Progenitor cell of endocrine pancreas (in vitro differentiated cells): ENCODE measurements at regions not wholly inside any gene's neighbourhood (a gene's known extent, or its start where the extent isn't known, plus 50 kb on each side); places are given as distances from the start of the nearest gene placed in this dataset.

ENCODE experiments used
- DNase-seq: peaks from one replicate; pipeline ENCODE4 v3.0.0; 2021; ENCODE audit warnings: low spot score; ENCODE audit not compliant: unreplicated experiment
- H3K27ac Mint-ChIP-seq: 2 replicates; pipeline ENCODE4 v1.8.0; 2021; ENCODE audit warnings: mild to moderate bottlenecking, moderate library complexity, mixed read lengths
- H3K27me3 Mint-ChIP-seq: 2 replicates; pipeline ENCODE4 v1.8.0; 2021; ENCODE audit warnings: mixed read lengths
- H3K36me3 Mint-ChIP-seq: 2 replicates; pipeline ENCODE4 v1.8.0; 2022; ENCODE audit warnings: mixed read lengths; ENCODE audit not compliant: insufficient read depth
- H3K4me1 Mint-ChIP-seq: 2 replicates; pipeline ENCODE4 v1.8.0; 2021; ENCODE audit warnings: low read depth, mixed read lengths
- H3K4me3 Mint-ChIP-seq: 2 replicates; pipeline ENCODE4 v1.8.0; 2021; ENCODE audit warnings: low read depth, mild to moderate bottlenecking, moderate library complexity, mixed read lengths
- H3K9me3 Mint-ChIP-seq: 2 replicates; pipeline ENCODE4 v1.8.0; 2021; ENCODE audit warnings: low read depth, mixed read lengths
- TF ChIP-seq, protein P1 (sequence below): fragments of 200-600 bp; sonication (generic); IDR thresholded peaks from one replicate; pipeline ENCODE4 v1.5.0; 2021; ENCODE audit warnings: antibody characterized with exemption, mild to moderate bottlenecking; ENCODE audit not compliant: unreplicated experiment

GRCh38 chr15:95944661-95945255, 385.7 kb upstream of the NR2F2 start:
- no peak for DNase-seq
- TF ChIP-seq, protein P1, sequence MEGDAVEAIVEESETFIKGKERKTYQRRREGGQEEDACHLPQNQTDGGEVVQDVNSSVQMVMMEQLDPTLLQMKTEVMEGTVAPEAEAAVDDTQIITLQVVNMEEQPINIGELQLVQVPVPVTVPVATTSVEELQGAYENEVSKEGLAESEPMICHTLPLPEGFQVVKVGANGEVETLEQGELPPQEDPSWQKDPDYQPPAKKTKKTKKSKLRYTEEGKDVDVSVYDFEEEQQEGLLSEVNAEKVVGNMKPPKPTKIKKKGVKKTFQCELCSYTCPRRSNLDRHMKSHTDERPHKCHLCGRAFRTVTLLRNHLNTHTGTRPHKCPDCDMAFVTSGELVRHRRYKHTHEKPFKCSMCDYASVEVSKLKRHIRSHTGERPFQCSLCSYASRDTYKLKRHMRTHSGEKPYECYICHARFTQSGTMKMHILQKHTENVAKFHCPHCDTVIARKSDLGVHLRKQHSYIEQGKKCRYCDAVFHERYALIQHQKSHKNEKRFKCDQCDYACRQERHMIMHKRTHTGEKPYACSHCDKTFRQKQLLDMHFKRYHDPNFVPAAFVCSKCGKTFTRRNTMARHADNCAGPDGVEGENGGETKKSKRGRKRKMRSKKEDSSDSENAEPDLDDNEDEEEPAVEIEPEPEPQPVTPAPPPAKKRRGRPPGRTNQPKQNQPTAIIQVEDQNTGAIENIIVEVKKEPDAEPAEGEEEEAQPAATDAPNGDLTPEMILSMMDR, result no peak
- no peak overlapping the region for H3K27ac Mint-ChIP-seq
- H3K36me3 Mint-ChIP-seq, result no peaks in the 10 kb centered on the region
- no peaks in the 10 kb centered on the region for H3K9me3 Mint-ChIP-seq
- H3K27me3 Mint-ChIP-seq, result no peaks in the 10 kb centered on the region
- peaks cover 9% of the 10 kb centered on the region for H3K4me1 Mint-ChIP-seq
- H3K4me3 Mint-ChIP-seq, result no peak overlapping the region

DNA sequence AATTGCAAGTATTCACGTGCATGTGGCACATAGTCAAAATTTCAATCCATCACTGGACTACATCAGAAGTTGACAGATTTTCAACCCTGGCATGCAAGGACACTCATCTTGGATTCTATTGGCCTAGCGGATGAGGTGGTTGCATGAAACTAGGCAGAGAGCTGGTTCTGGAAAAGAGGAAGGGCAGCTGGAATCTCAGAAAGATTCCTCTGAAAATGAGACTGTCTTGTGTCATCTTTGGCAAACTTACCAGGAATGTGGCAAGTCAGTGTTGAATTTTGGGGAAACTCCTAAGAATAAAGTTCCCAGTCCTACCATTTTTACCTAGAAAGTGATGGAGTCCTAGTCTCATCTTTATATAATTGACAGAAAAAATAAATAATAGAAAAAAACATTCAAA, 384.3 kb upstream of the NR2F2 start:
- Mint-ChIP-seq H3K27ac (no peak overlapping the region), H3K36me3 (no peaks in the 10 kb centered on the region), H3K4me1 (peaks cover 9% of the 10 kb centered on the region), H3K27me3 (no peaks in the 10 kb centered on the region), H3K9me3 (no peaks in the 10 kb centered on the region), H3K4me3 (no peak overlapping the region)
- DNase-seq, result no peak
- TF ChIP-seq, protein P1, result no peak

DNA sequence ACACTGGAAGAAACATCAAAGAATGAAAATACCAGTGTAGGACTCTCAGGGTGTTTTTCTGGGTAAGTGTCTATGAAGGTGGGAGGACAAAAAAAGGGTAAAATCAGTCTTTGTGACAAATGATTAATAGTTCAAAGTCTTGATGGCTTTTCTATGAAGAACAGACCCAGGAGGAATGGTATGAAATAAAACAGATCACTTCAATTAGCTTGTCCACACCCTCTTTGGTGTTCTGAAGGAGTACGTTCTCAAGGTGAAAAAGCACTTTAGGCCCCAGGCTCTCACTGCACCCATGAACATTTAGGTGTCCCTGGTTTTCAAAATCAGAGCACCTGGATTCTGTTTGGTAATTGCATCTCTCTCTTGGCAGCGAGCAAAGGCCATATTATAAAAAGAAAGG, 383.6 kb upstream of the NR2F2 start:
- Mint-ChIP-seq H3K27me3 (no peaks in the 10 kb centered on the region), H3K4me1 (peaks cover 9% of the 10 kb centered on the region), H3K4me3 (no peak overlapping the region), H3K9me3 (peaks cover under 1% of the 10 kb centered on the region), H3K36me3 (no peaks in the 10 kb centered on the region), H3K27ac (no peak overlapping the region)
- TF ChIP-seq, protein P1, result no peak
- no peak for DNase-seq

DNA sequence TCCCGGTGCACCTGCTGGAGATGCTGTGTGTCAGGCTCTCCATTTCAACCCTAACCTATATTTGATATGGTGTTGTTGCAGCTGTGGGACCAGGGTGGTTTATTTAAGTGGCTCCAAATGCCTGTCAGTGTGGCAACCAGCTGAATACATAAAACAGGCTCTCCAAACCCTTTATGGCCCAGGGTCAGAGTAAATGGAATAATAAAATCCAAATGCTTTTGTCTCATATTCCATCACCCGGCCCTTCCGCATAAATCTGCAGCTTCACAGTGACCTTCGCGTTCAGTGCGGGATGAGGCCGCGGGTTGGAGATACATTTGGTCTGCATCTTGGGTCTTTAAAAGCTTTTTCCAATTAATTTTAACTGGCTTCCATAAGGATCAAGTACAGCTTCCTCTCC, 382.1 kb upstream of the NR2F2 start:
- no peak for DNase-seq
- TF ChIP-seq, protein P1, result no peak
- H3K4me3 Mint-ChIP-seq, result no peak overlapping the region
- no peaks in the 10 kb centered on the region for H3K36me3 Mint-ChIP-seq
- H3K9me3 Mint-ChIP-seq, result peaks cover 8% of the 10 kb centered on the region
- H3K4me1 Mint-ChIP-seq, result peaks cover 9% of the 10 kb centered on the region
- H3K27ac Mint-ChIP-seq, result no peak overlapping the region
- H3K27me3 Mint-ChIP-seq, result no peaks in the 10 kb centered on the region

DNA sequence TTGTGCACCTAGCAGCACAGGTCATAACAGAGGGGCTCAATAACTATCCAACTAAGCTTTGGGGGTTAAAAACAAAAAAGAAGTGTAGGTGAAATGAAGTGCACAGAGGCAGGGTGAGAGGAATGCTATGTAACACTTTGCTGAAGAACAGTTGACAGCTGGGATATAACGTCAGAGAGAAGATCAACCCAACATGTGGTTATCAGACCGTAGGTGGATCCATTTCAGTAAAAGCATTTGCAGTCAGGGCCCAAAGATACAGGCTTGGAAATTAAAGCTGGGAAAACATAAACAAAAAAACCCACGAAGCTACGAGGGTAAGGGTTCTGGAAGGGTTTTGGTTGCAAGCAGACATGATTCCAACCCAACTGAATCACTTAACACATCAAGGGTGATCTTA, 377.5 kb upstream of the NR2F2 start:
- TF ChIP-seq, protein P1, result no peak
- Mint-ChIP-seq H3K27ac (no peak overlapping the region), H3K4me1 (no peaks in the 10 kb centered on the region), H3K36me3 (peaks cover 3% of the 10 kb centered on the region), H3K9me3 (peaks cover 21% of the 10 kb centered on the region), H3K27me3 (no peaks in the 10 kb centered on the region), H3K4me3 (no peak overlapping the region)
- DNase-seq, result no peak
